ENCODE measurements at regions not wholly inside any gene's neighbourhood (a gene's known extent, or its start where the extent isn't known, plus 50 kb on each side); places are given as distances from the start of the nearest gene placed in this dataset.

GRCh38 chr3:153896197-153896596, 225.0 kb upstream of the ARHGEF26 start:
- Histone ChIP-seq H3K4me1 (ENCODE audit: control extremely low read depth in 1 of 4, control insufficient read depth in 4 of 4, insufficient read depth in 4 of 4, low read length in 3 of 4) (peaks cover 0 to 6% (median 1%) of the 10 kb centered on the region in 4 experiments), H3K27me3 (replicated peaks in 2 of 5; ENCODE audit: control insufficient read depth in 4 of 5, insufficient read depth in 5 of 5, low read length in 4 of 5) (no peaks in the 10 kb centered on the region), H3K4me3 (ENCODE audit: control insufficient read depth in 1 of 7, extremely low read depth in 1 of 7, insufficient read depth in 4 of 7, low read depth in 2 of 7, low read length in 6 of 7) (no peak overlapping the region), H3K27ac (ENCODE audit: insufficient read depth in 1 of 2, low read depth in 1 of 2, low read length in 2 of 2, poor library complexity in 1 of 2, severe bottlenecking in 2 of 2) (no peak overlapping the region), H3K36me3 (ENCODE audit: control insufficient read depth in 4 of 4, insufficient read depth in 4 of 4, low read length in 3 of 4) (no peaks in the 10 kb centered on the region), H3K9me3 (ENCODE audit: control extremely low read depth in 1 of 5, control insufficient read depth in 4 of 5, insufficient read depth in 2 of 5, low read depth in 1 of 5, low read length in 4 of 5) (no peaks in the 10 kb centered on the region)
- no peak for DNase-seq
- no CpG with 5 or more reads among the region's 2 CpGs for WGBS (ENCODE audit: insufficient coverage)
- ChIA-PET POLR2A (no interaction called here), CTCF (no interaction called here)

DNA sequence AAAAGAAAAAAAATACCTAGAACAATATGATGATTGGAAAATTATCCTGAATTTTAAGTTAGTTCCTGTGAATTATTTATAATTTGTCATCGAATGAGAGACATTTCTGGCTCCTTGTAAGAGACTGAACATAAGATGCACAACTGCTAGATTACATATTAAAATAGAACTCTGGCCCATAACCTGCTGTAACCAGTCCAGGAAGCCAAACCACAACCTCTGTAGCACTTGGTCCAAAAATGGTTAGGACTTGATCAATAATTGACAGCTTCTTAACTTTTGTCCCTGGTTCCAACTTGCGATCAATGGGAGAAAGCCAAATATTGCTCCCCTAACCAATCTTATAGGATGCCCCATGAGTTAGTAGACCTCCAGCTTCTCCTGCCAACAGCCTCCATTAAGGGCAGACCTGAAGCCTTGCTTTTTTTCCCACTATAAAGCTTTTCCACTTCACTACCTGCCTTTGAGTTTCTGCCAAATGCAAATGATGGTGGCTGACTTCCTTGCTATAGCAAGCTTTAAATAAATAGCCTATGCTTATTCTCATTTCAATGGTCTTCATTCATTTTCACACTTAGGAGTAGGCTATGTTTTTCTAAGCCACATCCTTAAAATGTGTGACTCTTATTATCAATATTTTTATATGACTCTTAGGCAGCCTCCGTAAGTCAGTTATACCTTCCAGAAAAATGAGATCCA, 224.0 kb upstream of the ARHGEF26 start:
- Histone ChIP-seq H3K4me3 (ENCODE audit: control insufficient read depth in 1 of 7, extremely low read depth in 1 of 7, insufficient read depth in 4 of 7, low read depth in 2 of 7, low read length in 6 of 7) (no peak overlapping the region), H3K27ac (ENCODE audit: insufficient read depth in 1 of 2, low read depth in 1 of 2, low read length in 2 of 2, poor library complexity in 1 of 2, severe bottlenecking in 2 of 2) (no peak overlapping the region), H3K36me3 (ENCODE audit: control insufficient read depth in 4 of 4, insufficient read depth in 4 of 4, low read length in 3 of 4) (no peaks in the 10 kb centered on the region), H3K9me3 (ENCODE audit: control extremely low read depth in 1 of 5, control insufficient read depth in 4 of 5, insufficient read depth in 2 of 5, low read depth in 1 of 5, low read length in 4 of 5) (no peaks in the 10 kb centered on the region), H3K4me1 (ENCODE audit: control extremely low read depth in 1 of 4, control insufficient read depth in 4 of 4, insufficient read depth in 4 of 4, low read length in 3 of 4) (peaks cover 0 to 2% (median 0%) of the 10 kb centered on the region in 4 experiments), H3K27me3 (replicated peaks in 2 of 5; ENCODE audit: control insufficient read depth in 4 of 5, insufficient read depth in 5 of 5, low read length in 4 of 5) (no peaks in the 10 kb centered on the region)
- ChIA-PET POLR2A (no interaction called here), CTCF (interaction anchor here (1.2 kb wide), 1 partner anchor 11 kb away, joined by 3 read pairs; no protein-coding TSS in a partner anchor)
- no peak for DNase-seq
- WGBS (ENCODE audit: insufficient coverage) = 100% methylated on average over 1 of the region's 3 CpGs

- Histone ChIP-seq H3K4me3 (ENCODE audit: control insufficient read depth in 1 of 7, extremely low read depth in 1 of 7, insufficient read depth in 4 of 7, low read depth in 2 of 7, low read length in 6 of 7) (no peak overlapping the region), H3K27ac (ENCODE audit: insufficient read depth in 1 of 2, low read depth in 1 of 2, low read length in 2 of 2, poor library complexity in 1 of 2, severe bottlenecking in 2 of 2) (no peak overlapping the region), H3K27me3 (replicated peaks in 2 of 5; ENCODE audit: control insufficient read depth in 4 of 5, insufficient read depth in 5 of 5, low read length in 4 of 5) (no peaks in the 10 kb centered on the region), H3K9me3 (ENCODE audit: control extremely low read depth in 1 of 5, control insufficient read depth in 4 of 5, insufficient read depth in 2 of 5, low read depth in 1 of 5, low read length in 4 of 5) (no peaks in the 10 kb centered on the region), H3K4me1 (ENCODE audit: control extremely low read depth in 1 of 4, control insufficient read depth in 4 of 4, insufficient read depth in 4 of 4, low read length in 3 of 4) (no peaks in the 10 kb centered on the region), H3K36me3 (ENCODE audit: control insufficient read depth in 4 of 4, insufficient read depth in 4 of 4, low read length in 3 of 4) (no peaks in the 10 kb centered on the region)
- no peak for DNase-seq
- POLR2A ChIA-PET = no interaction called here
- CTCF ChIA-PET = interaction anchor here (1.2 kb wide), 1 partner anchor 11 kb away, joined by 3 read pairs; no protein-coding TSS in a partner anchor
Observed at GRCh38 chr3:153897842-153898241, 223.3 kb upstream of the ARHGEF26 start.

DNA sequence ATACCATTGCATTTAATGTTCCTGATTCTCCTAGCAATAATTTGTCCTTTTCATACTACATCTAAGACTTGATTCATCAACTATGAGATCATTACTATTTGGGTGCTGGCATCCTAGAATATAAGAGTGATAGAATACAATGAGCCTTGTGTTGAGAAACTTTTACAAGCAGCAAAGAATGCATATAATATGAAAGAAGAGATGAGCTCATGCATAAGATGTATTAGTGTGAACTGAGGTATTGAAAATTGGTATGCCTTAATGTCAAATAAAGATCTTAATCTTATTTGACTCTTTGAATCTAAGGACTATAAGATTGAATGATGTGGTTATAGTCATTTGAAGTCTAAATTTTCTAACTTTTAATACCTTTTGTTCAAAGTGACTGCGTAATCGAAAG, 220.0 kb upstream of the ARHGEF26 start:
- no peaks in the 10 kb centered on the region for H3K9me3 ChIP-seq (ENCODE audit: control extremely low read depth in 1 of 5, control insufficient read depth in 4 of 5, insufficient read depth in 2 of 5, low read depth in 1 of 5, low read length in 4 of 5)
- H3K27me3 ChIP-seq (replicated peaks in 2 of 5; ENCODE audit: control insufficient read depth in 4 of 5, insufficient read depth in 5 of 5, low read length in 4 of 5) = no peaks in the 10 kb centered on the region
- H3K27ac ChIP-seq (ENCODE audit: insufficient read depth in 1 of 2, low read depth in 1 of 2, low read length in 2 of 2, poor library complexity in 1 of 2, severe bottlenecking in 2 of 2) = no peak overlapping the region
- H3K4me1 ChIP-seq (ENCODE audit: control extremely low read depth in 1 of 4, control insufficient read depth in 4 of 4, insufficient read depth in 4 of 4, low read length in 3 of 4) = no peaks in the 10 kb centered on the region
- ChIA-PET CTCF (no interaction called here), POLR2A (no interaction called here)
- no peak overlapping the region for H3K4me3 ChIP-seq (ENCODE audit: control insufficient read depth in 1 of 7, extremely low read depth in 1 of 7, insufficient read depth in 4 of 7, low read depth in 2 of 7, low read length in 6 of 7)
- no peaks in the 10 kb centered on the region for H3K36me3 ChIP-seq (ENCODE audit: control insufficient read depth in 4 of 4, insufficient read depth in 4 of 4, low read length in 3 of 4)
- no peak for DNase-seq
- WGBS (ENCODE audit: insufficient coverage) = no CpG with 5 or more reads among the region's 2 CpGs

GRCh38 chr3:153901991-153902390, 219.2 kb upstream of the ARHGEF26 start:
- H3K9me3 ChIP-seq (ENCODE audit: control extremely low read depth in 1 of 5, control insufficient read depth in 4 of 5, insufficient read depth in 2 of 5, low read depth in 1 of 5, low read length in 4 of 5) = no peaks in the 10 kb centered on the region
- no peak overlapping the region for H3K4me3 ChIP-seq (ENCODE audit: control insufficient read depth in 1 of 7, extremely low read depth in 1 of 7, insufficient read depth in 4 of 7, low read depth in 2 of 7, low read length in 6 of 7)
- no peaks in the 10 kb centered on the region for H3K4me1 ChIP-seq (ENCODE audit: control extremely low read depth in 1 of 4, control insufficient read depth in 4 of 4, insufficient read depth in 4 of 4, low read length in 3 of 4)
- ChIA-PET POLR2A (no interaction called here), CTCF (no interaction called here)
- no peaks in the 10 kb centered on the region for H3K36me3 ChIP-seq (ENCODE audit: control insufficient read depth in 4 of 4, insufficient read depth in 4 of 4, low read length in 3 of 4)
- no peak overlapping the region for H3K27ac ChIP-seq (ENCODE audit: insufficient read depth in 1 of 2, low read depth in 1 of 2, low read length in 2 of 2, poor library complexity in 1 of 2, severe bottlenecking in 2 of 2)
- no peak for DNase-seq
- H3K27me3 ChIP-seq (replicated peaks in 2 of 5; ENCODE audit: control insufficient read depth in 4 of 5, insufficient read depth in 5 of 5, low read length in 4 of 5) = no peaks in the 10 kb centered on the region
- WGBS (ENCODE audit: insufficient coverage) = 96% methylated on average over 3 of the region's 3 CpGs

GRCh38 chr3:153903430-153903829, 217.8 kb upstream of the ARHGEF26 start:
- Histone ChIP-seq H3K4me1 (ENCODE audit: control extremely low read depth in 1 of 4, control insufficient read depth in 4 of 4, insufficient read depth in 4 of 4, low read length in 3 of 4) (no peaks in the 10 kb centered on the region), H3K9me3 (ENCODE audit: control extremely low read depth in 1 of 5, control insufficient read depth in 4 of 5, insufficient read depth in 2 of 5, low read depth in 1 of 5, low read length in 4 of 5) (no peaks in the 10 kb centered on the region), H3K27me3 (replicated peaks in 2 of 5; ENCODE audit: control insufficient read depth in 4 of 5, insufficient read depth in 5 of 5, low read length in 4 of 5) (no peaks in the 10 kb centered on the region), H3K36me3 (ENCODE audit: control insufficient read depth in 4 of 4, insufficient read depth in 4 of 4, low read length in 3 of 4) (no peaks in the 10 kb centered on the region), H3K4me3 (ENCODE audit: control insufficient read depth in 1 of 7, extremely low read depth in 1 of 7, insufficient read depth in 4 of 7, low read depth in 2 of 7, low read length in 6 of 7) (no peak overlapping the region), H3K27ac (ENCODE audit: insufficient read depth in 1 of 2, low read depth in 1 of 2, low read length in 2 of 2, poor library complexity in 1 of 2, severe bottlenecking in 2 of 2) (no peak overlapping the region)
- ChIA-PET CTCF (no interaction called here), POLR2A (no interaction called here)
- no peak for DNase-seq

DNA sequence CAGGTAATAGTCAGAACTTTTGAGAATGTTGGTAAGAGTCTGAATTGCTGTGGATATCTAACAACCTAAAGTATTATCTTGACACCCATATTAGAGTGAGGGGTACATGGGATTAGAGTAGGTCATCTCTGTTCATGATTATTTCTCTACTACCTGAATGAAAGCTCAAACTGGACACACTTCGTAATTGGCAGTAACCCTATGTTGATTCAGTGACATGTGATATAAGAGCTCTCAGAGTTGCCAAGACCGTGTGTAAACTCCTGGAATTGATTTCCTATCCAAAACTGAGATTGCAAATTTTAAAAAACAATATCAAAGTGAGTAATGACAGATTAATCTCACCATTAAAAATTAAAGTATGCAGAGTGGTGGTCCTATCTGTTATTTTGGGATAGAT, 214.8 kb upstream of the ARHGEF26 start:
- WGBS (ENCODE audit: insufficient coverage) = no CpG with 5 or more reads among the region's 2 CpGs
- H3K27me3 ChIP-seq (replicated peaks in 2 of 5; ENCODE audit: control insufficient read depth in 4 of 5, insufficient read depth in 5 of 5, low read length in 4 of 5) = no peaks in the 10 kb centered on the region
- H3K36me3 ChIP-seq (ENCODE audit: control insufficient read depth in 4 of 4, insufficient read depth in 4 of 4, low read length in 3 of 4) = no peaks in the 10 kb centered on the region
- DNase-seq = no peak
- ChIA-PET POLR2A (no interaction called here), CTCF (no interaction called here)
- no peak overlapping the region for H3K27ac ChIP-seq (ENCODE audit: insufficient read depth in 1 of 2, low read depth in 1 of 2, low read length in 2 of 2, poor library complexity in 1 of 2, severe bottlenecking in 2 of 2)
- H3K4me1 ChIP-seq (ENCODE audit: control extremely low read depth in 1 of 4, control insufficient read depth in 4 of 4, insufficient read depth in 4 of 4, low read length in 3 of 4) = no peaks in the 10 kb centered on the region
- no peak overlapping the region for H3K4me3 ChIP-seq (ENCODE audit: control insufficient read depth in 1 of 7, extremely low read depth in 1 of 7, insufficient read depth in 4 of 7, low read depth in 2 of 7, low read length in 6 of 7)
- H3K9me3 ChIP-seq (ENCODE audit: control extremely low read depth in 1 of 5, control insufficient read depth in 4 of 5, insufficient read depth in 2 of 5, low read depth in 1 of 5, low read length in 4 of 5) = no peaks in the 10 kb centered on the region
